Neural cell (in vitro differentiated cells): ENCODE measurements at regions not wholly inside any gene's neighbourhood (a gene's known extent, or its start where the extent isn't known, plus 50 kb on each side); places are given as distances from the start of the nearest gene placed in this dataset.

ENCODE experiments used
- H2AFZ ChIP-seq: fragments of 200-600, 300-800 bp; sonication (generic), shearing (Covaris generic); 2 replicates; pipeline ENCODE4 v1.6.0; 2014; ENCODE audit warnings: low read depth, mild to moderate bottlenecking, antibody characterized with exemption, low read length, moderate library complexity
- H3F3A ChIP-seq: fragments of 200-600 bp; shearing (Covaris generic); 2 replicates; pipeline ENCODE4 v1.6.1; 2016; ENCODE audit warnings: mild to moderate bottlenecking, moderate library complexity, mixed read lengths, antibody characterized with exemption, low read length; ENCODE audit not compliant: insufficient read depth, poor library complexity, severe bottlenecking
- H3K27ac ChIP-seq: fragments of 200-600, 300-800 bp; sonication (generic), shearing (Covaris generic); 2 replicates; pipeline ENCODE4 v1.5.1; 2014; ENCODE audit warnings: mild to moderate bottlenecking, low read length, moderate library complexity
- H3K27me3 ChIP-seq: fragments of 300-800, 200-600 bp; sonication (generic), shearing (Covaris generic); 2 replicates; pipeline ENCODE4 v1.6.0; 2014; ENCODE audit warnings: mild to moderate bottlenecking, low read depth, low read length, moderate library complexity; ENCODE audit not compliant: insufficient read depth
- H3K36me3 ChIP-seq: fragments of 300-800, 200-600 bp; sonication (generic), shearing (Covaris generic); 2 replicates; pipeline ENCODE4 v1.5.1; 2014; ENCODE audit warnings: mild to moderate bottlenecking, antibody characterized with exemption, low read length, moderate library complexity; ENCODE audit not compliant: insufficient read depth
- H3K4me2 ChIP-seq: fragments of 300-800, 200-600 bp; sonication (generic), shearing (Covaris generic); 2 replicates; pipeline ENCODE4 v1.6.0; 2014; ENCODE audit warnings: mild to moderate bottlenecking, low read length
- H3K4me3 ChIP-seq: fragments of 300-800, 200-600 bp; sonication (generic), shearing (Covaris generic); 2 replicates; pipeline ENCODE4 v1.5.1; 2014; ENCODE audit warnings: mild to moderate bottlenecking, low read length, moderate library complexity
- H3K79me2 ChIP-seq: fragments of 200-600 bp; shearing (Covaris generic); replicated peaks from 2 replicates; pipeline ENCODE4 v1.6.0; 2014; ENCODE audit warnings: mild to moderate bottlenecking, low read length, moderate library complexity; ENCODE audit not compliant: insufficient read depth
- H3K9ac ChIP-seq: fragments of 300-800, 200-600 bp; sonication (generic), shearing (Covaris generic); 2 replicates; pipeline ENCODE4 v1.6.1; 2016; ENCODE audit warnings: mild to moderate bottlenecking, low read length, mixed read lengths
- H3K9me2 ChIP-seq: fragments of 200-600 bp; shearing (Covaris generic); 2 replicates; pipeline ENCODE4 v1.6.1; 2016; ENCODE audit warnings: mild to moderate bottlenecking, low read length, mixed read lengths; ENCODE audit not compliant: insufficient read depth
- H3K9me3 ChIP-seq: fragments of 200-600, 300-800 bp; sonication (generic), shearing (Covaris generic); 2 replicates; pipeline ENCODE4 v1.6.1; 2016; ENCODE audit warnings: mild to moderate bottlenecking, mixed run types, low read length, moderate library complexity, mixed read lengths
- H4K20me1 ChIP-seq: fragments of 200-600 bp; shearing (Covaris generic); 2 replicates; pipeline ENCODE4 v1.6.1; 2016; ENCODE audit warnings: mild to moderate bottlenecking, mixed run types; ENCODE audit not compliant: insufficient read depth
- EP300 ChIP-seq: fragments of 450-650 bp; conservative IDR thresholded peaks from 2 replicates; pipeline ENCODE4 v1.6.1; 2014; ENCODE audit warnings: antibody characterized with exemption, mild to moderate bottlenecking, moderate library complexity; ENCODE audit not compliant: poor library complexity, severe bottlenecking
- EZH2 ChIP-seq: fragments of 200-600, 300-800 bp; shearing (Covaris generic), sonication (generic); IDR thresholded peaks from 2 replicates; pipeline ENCODE4 v1.6.1; 2014; ENCODE audit warnings: antibody characterized with exemption, low read length, borderline replicate concordance, mild to moderate bottlenecking; ENCODE audit not compliant: insufficient read depth, poor library complexity, severe bottlenecking
- MXI1 ChIP-seq: fragments of 450-650 bp; conservative IDR thresholded peaks from 2 replicates; pipeline ENCODE4 v1.6.1; 2014; ENCODE audit warnings: antibody characterized with exemption, mild to moderate bottlenecking; ENCODE audit not compliant: poor library complexity, severe bottlenecking
- POLR2AphosphoS5 ChIP-seq: IDR thresholded peaks from 2 replicates; pipeline ENCODE4 v1.6.1; 2012
- RAD21 ChIP-seq: fragments of 450-650 bp; conservative IDR thresholded peaks from 2 replicates; pipeline ENCODE4 v1.6.1; 2014; ENCODE audit warnings: antibody characterized with exemption, mild to moderate bottlenecking, moderate library complexity
- SMC3 ChIP-seq: fragments of 450-650 bp; conservative IDR thresholded peaks from 2 replicates; pipeline ENCODE4 v1.6.1; 2014; ENCODE audit warnings: antibody characterized with exemption, mild to moderate bottlenecking, moderate library complexity; ENCODE audit not compliant: poor library complexity
- TAF1 ChIP-seq: IDR thresholded peaks from 2 replicates; pipeline ENCODE4 v1.6.1; 2012; ENCODE audit warnings: low read depth
- TF ChIP-seq, protein P1 (sequence below): IDR thresholded peaks from 2 replicates; pipeline ENCODE4 v1.6.1; 2012; ENCODE audit warnings: borderline replicate concordance
- TF ChIP-seq, protein P2 (sequence below): fragments of 450-650 bp; IDR thresholded peaks from 2 replicates; pipeline ENCODE4 v1.5.1; 2014; ENCODE audit warnings: antibody characterized with exemption, mild to moderate bottlenecking, moderate library complexity; ENCODE audit not compliant: poor library complexity, severe bottlenecking

GRCh38 chr11:15618583-15619032 is 503.9 kb downstream of the INSC start:
- Histone ChIP-seq H4K20me1 (no peaks in the 10 kb centered on the region), H3K4me2 (no peak overlapping the region), H3K4me3 (no peak overlapping the region), H3K9me3 (no peaks in the 10 kb centered on the region), H3F3A (no peaks in the 10 kb centered on the region), H2AFZ (no peak overlapping the region), H3K27ac (no peak overlapping the region), H3K9me2 (no peaks in the 10 kb centered on the region), H3K9ac (no peak overlapping the region), H3K36me3 (no peaks in the 10 kb centered on the region), H3K79me2 (no peaks in the 10 kb centered on the region), H3K27me3 (no peaks in the 10 kb centered on the region)
- TF ChIP-seq EZH2 (no peak), RAD21 (no peak), POLR2AphosphoS5 (no peak), SMC3 (no peak), MXI1 (no peak), TAF1 (no peak), EP300 (no peak)
- TF ChIP-seq, protein P1, sequence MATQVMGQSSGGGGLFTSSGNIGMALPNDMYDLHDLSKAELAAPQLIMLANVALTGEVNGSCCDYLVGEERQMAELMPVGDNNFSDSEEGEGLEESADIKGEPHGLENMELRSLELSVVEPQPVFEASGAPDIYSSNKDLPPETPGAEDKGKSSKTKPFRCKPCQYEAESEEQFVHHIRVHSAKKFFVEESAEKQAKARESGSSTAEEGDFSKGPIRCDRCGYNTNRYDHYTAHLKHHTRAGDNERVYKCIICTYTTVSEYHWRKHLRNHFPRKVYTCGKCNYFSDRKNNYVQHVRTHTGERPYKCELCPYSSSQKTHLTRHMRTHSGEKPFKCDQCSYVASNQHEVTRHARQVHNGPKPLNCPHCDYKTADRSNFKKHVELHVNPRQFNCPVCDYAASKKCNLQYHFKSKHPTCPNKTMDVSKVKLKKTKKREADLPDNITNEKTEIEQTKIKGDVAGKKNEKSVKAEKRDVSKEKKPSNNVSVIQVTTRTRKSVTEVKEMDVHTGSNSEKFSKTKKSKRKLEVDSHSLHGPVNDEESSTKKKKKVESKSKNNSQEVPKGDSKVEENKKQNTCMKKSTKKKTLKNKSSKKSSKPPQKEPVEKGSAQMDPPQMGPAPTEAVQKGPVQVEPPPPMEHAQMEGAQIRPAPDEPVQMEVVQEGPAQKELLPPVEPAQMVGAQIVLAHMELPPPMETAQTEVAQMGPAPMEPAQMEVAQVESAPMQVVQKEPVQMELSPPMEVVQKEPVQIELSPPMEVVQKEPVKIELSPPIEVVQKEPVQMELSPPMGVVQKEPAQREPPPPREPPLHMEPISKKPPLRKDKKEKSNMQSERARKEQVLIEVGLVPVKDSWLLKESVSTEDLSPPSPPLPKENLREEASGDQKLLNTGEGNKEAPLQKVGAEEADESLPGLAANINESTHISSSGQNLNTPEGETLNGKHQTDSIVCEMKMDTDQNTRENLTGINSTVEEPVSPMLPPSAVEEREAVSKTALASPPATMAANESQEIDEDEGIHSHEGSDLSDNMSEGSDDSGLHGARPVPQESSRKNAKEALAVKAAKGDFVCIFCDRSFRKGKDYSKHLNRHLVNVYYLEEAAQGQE, result no peak
- TF ChIP-seq, protein P2, sequence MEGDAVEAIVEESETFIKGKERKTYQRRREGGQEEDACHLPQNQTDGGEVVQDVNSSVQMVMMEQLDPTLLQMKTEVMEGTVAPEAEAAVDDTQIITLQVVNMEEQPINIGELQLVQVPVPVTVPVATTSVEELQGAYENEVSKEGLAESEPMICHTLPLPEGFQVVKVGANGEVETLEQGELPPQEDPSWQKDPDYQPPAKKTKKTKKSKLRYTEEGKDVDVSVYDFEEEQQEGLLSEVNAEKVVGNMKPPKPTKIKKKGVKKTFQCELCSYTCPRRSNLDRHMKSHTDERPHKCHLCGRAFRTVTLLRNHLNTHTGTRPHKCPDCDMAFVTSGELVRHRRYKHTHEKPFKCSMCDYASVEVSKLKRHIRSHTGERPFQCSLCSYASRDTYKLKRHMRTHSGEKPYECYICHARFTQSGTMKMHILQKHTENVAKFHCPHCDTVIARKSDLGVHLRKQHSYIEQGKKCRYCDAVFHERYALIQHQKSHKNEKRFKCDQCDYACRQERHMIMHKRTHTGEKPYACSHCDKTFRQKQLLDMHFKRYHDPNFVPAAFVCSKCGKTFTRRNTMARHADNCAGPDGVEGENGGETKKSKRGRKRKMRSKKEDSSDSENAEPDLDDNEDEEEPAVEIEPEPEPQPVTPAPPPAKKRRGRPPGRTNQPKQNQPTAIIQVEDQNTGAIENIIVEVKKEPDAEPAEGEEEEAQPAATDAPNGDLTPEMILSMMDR, result no peak

GRCh38 chr11:15621565-15621964 is 506.8 kb downstream of the INSC start:
- Histone ChIP-seq H4K20me1 (no peaks in the 10 kb centered on the region), H3K4me2 (no peak overlapping the region)

More at GRCh38 chr11:15621565-15621964, 506.8 kb downstream of the INSC start:
- no peak overlapping the region for H2AFZ ChIP-seq
- H3K27ac ChIP-seq, result no peak overlapping the region
- H3K79me2 ChIP-seq, result no peaks in the 10 kb centered on the region
- H3K4me3 ChIP-seq, result no peak overlapping the region
- H3F3A ChIP-seq, result no peaks in the 10 kb centered on the region
- no peak overlapping the region for H3K9ac ChIP-seq
- H3K9me2 ChIP-seq, result no peaks in the 10 kb centered on the region
- H3K9me3 ChIP-seq, result no peaks in the 10 kb centered on the region
- TF ChIP-seq EZH2 (no peak), TAF1 (no peak)
- H3K36me3 ChIP-seq, result no peaks in the 10 kb centered on the region
- no peaks in the 10 kb centered on the region for H3K27me3 ChIP-seq
